HT1080 (cell line): ENCODE measurements at regions not wholly inside any gene's neighbourhood (a gene's known extent, or its start where the extent isn't known, plus 50 kb on each side); places are given as distances from the start of the nearest gene placed in this dataset.

Experiments
- DNase-seq: peaks from one replicate; pipeline ENCODE4 v3.0.0-alpha.2; 2015; ENCODE audit warnings: low read depth

DNA sequence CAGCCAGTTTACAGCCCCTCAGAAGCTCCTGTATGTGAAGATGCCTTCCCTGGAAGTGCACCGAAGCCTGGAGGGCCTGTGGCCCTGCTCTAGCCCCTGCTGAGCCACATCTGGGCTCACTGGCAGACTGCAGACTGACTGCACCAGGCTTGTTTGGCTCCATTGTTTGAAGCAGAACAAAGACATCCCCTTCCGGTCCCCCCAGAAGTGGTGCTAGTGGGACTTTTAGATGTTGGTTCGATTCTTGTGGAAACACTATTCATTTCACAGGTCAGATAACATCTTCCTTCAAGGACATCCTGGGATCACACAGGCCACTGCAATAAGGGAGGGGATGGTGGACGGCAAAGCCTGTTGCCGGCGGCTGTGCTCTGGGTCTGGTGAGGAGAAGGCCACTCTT, 57.8 kb upstream of the CBLN2 start:
- no peak for DNase-seq

DNA sequence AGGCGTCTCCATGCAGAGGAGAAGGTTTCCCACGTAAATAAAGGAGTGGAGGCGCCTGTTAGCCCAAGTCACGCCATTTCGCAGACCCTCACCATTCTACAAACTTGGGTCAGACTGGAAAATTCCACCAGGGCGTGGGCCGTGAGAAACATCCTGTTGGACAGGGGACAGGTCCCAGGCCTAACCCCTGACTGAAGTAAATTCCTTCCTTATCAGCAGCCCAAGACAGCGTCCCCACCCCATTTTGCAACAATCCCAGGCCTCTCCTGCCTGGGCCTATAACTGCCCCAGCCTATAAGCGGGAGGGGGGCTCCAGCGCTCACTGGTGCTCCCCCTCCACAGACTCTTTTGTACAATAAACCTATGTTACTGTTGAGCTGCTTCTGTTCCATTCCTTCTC, 57.3 kb upstream of the CBLN2 start:
- DNase-seq, result no peak
